GM12874 (cell line): ENCODE measurements at regions not wholly inside any gene's neighbourhood (a gene's known extent, or its start where the extent isn't known, plus 50 kb on each side); places are given as distances from the start of the nearest gene placed in this dataset.

ENCODE experiments used
- TF ChIP-seq, protein P1 (sequence below): IDR thresholded peaks from 2 replicates; pipeline ENCODE4 v1.5.1; 2011; ENCODE audit warnings: low read depth, mild to moderate bottlenecking, control low read depth, low read length, moderate library complexity; ENCODE audit not compliant: insufficient read depth

DNA sequence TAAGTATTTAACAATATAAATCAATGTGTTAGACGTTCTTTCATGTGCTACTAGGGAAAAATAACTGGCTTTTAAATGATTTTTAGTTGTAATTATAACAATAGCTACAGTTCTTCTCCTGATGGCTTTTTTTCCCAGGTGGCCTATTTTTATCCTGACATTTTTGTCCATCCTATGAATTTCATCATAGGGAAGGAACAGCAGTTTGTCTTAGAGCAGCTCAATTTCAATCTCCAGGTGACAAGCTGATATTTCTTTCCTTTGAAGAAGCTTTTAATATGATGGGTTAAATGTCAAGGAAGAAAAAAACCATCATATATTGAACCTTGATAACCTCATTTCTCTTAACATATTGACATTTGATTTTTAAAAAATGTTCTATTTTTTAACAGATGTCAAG, 163.0 kb upstream of the AGA start:
- TF ChIP-seq, protein P1, sequence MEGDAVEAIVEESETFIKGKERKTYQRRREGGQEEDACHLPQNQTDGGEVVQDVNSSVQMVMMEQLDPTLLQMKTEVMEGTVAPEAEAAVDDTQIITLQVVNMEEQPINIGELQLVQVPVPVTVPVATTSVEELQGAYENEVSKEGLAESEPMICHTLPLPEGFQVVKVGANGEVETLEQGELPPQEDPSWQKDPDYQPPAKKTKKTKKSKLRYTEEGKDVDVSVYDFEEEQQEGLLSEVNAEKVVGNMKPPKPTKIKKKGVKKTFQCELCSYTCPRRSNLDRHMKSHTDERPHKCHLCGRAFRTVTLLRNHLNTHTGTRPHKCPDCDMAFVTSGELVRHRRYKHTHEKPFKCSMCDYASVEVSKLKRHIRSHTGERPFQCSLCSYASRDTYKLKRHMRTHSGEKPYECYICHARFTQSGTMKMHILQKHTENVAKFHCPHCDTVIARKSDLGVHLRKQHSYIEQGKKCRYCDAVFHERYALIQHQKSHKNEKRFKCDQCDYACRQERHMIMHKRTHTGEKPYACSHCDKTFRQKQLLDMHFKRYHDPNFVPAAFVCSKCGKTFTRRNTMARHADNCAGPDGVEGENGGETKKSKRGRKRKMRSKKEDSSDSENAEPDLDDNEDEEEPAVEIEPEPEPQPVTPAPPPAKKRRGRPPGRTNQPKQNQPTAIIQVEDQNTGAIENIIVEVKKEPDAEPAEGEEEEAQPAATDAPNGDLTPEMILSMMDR = no peak

DNA sequence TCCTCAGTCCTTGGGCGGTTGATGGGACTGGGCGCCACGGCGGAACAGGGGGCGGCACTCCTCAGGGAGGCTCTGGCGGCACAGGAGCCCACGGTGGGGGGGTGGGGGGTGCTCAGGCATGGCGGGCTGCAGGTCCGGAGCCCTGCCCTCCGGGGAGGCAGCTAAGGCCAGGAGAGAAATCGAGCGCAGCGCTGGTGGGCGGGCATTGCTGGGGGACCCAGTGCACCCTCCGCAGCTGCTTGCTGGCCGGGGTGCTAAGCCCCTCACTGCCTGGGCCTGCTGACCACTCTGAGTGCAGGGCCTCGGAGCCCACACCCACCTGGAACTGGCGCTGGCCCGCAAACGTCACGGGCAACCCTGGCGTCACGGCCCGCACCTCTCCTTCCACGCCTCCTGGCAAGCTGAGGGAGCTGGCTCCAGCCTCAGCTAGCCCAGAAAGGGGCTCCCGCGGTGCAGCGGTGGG, 164.9 kb upstream of the AGA start:
- TF ChIP-seq, protein P1 = no peak

DNA sequence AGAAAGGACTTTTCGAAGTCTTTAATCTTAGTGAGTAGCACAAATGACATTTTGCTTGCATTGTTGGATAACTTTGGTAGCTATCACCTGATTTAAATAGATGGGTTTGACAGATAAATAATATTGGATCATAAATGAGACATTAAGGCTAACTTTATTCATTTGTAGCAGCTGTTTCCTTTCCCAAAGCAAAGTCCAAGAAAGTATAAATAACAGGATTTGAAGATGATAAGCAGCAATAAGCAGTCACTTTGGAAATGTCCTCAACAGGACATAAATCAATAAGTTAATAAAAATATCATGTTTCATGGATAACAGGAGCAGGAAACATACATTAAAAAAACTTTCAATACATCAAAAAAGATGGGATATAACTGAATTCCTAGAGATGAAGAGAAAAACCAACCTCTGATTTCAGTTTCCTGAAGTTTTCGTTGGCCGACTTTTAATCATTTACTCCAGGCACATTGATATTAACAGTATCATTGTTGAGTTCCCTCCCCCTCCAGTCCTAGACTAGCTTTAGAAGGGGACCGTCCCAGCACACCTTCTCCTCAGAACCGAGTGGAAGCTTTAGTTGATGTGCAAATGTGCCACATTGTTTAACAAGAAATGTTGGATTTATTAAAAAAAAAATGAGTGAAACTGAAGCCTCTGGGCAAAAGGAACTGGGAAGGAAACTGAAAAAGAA, 169.9 kb upstream of the AGA start:
- TF ChIP-seq, protein P1 = no peak

DNA sequence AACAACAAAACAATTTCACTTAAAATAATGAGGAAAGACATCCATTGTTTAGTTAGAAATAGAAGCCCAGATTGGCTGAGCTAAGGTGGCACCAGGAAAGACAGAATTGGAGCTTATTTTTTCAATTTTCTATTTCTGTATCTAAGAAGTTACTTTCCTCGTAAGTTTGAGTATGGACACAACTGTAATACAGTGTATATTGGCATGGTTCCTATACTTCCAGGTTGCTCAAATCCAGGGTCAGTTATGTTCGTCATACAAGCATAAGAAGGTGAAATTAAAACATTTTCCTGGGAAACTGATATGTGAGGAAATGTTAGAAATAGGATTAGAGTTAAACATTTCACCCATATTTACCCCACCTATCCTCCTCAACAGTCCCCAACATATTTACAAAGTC, 170.4 kb upstream of the AGA start:
- TF ChIP-seq, protein P1 = no peak

DNA sequence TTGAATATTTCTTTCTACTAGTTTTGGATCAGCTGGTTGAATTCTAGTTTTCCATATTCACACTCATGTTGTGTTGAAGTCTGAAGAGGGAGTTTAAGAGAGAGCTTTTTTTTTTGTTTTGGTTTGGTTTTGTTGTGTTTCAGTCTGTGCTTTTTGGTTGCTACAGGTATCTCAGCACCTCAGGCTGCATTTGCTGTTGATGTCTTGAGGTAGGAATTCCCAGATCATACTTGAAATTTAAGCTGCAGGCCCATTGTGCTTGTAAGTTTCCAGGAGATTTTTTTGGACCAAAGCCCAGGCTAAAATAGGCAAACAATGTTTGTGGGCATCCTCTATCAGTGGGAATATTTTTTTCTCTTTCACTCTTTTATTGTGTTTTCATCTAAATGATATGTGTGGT, 190.2 kb upstream of the AGA start:
- TF ChIP-seq, protein P1 = no peak

DNA sequence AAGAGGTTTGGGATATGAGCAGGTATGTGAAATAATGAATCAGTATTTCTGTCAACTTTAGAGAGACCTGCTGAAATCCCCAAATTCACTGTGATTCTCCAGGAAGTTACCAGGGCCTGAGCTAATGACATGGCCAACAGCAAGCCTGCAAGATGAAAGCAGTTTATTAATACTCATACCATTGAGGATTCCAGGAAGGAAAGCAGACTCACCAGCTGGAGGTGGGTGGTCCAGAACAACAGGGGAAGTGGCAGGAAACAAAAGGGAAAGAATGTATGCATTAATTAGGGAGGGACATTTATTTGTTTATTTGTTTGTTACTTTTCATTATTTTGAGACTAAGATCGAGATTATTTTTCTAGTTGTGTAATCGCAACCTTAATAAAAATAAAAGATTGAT, 196.6 kb upstream of the AGA start:
- TF ChIP-seq, protein P1 = no peak

DNA sequence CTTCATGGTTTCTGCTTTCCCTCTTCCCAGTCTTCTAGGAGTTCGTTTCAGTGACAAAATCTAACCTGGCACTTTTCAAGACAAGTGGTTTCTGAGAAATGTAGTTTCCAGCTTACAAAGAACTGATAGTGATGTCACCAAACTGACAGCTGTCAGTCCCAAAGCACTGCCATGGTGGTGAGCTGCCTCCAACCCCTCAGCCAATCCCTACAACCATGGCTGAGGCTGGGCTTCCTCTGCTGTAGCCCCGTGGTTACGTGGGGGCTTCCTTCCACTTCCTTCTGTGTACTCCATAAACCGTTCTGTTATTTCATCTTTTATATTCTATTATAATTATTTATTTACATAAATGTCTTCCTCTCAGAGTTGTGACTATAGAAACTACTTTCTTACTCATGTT, 198.6 kb upstream of the AGA start:
- TF ChIP-seq, protein P1 = no peak
